A549 (cell line): ENCODE measurements at regions not wholly inside any gene's neighbourhood (a gene's known extent, or its start where the extent isn't known, plus 50 kb on each side); places are given as distances from the start of the nearest gene placed in this dataset.

ENCODE experiments used
- CHD4 ChIP-seq: fragments of 200-600 bp; sonication (generic); IDR thresholded peaks from 2 replicates; pipeline ENCODE4 v1.6.1; 2016; ENCODE audit warnings: antibody characterized with exemption, mild to moderate bottlenecking, borderline replicate concordance
- EP300 ChIP-seq, 2 experiments: fragments of >200 bp; sonication (Bioruptor Twin); formaldehyde crosslinking; IDR thresholded peaks; 2 replicates in 1 of 2; 3 replicates in 1 of 2; pipeline ENCODE4 v1.6.1; 2016 to 2017
- KDM5A ChIP-seq: fragments of 200-600 bp; sonication (generic); IDR thresholded peaks from 2 replicates; pipeline ENCODE4 v1.6.1; 2016; ENCODE audit warnings: antibody characterized with exemption, mild to moderate bottlenecking
- POLR2A ChIP-seq: IDR thresholded peaks from 2 replicates; pipeline ENCODE4 v1.6.1; 2012; ENCODE audit warnings: mild to moderate bottlenecking, low read length
- POLR2AphosphoS2 ChIP-seq: conservative IDR thresholded peaks from 2 replicates; pipeline ENCODE4 v1.6.1; 2012; ENCODE audit warnings: low read length, improper control_type of control experiment, inconsistent platforms
- TP53 ChIP-seq: fragments of 250-450 bp; sonication (Bioruptor Pico); IDR thresholded peaks from 2 replicates; pipeline ENCODE4 v1.5.0; 2021; ENCODE audit warnings: mild to moderate bottlenecking, moderate library complexity
- TF ChIP-seq, protein P1 (sequence below): fragments of 200-600 bp; sonication (generic); IDR thresholded peaks from 2 replicates; pipeline ENCODE4 v1.6.1; 2016; ENCODE audit warnings: antibody characterized with exemption, mild to moderate bottlenecking, moderate library complexity
- TF ChIP-seq, protein P2 (sequence below): fragments of >200 bp; sonication (Bioruptor Twin); formaldehyde crosslinking; IDR thresholded peaks from 3 replicates; pipeline ENCODE4 v1.5.1; 2016
- TF ChIP-seq, protein P3 (sequence below): IDR thresholded peaks from 2 replicates; pipeline ENCODE4 v1.6.1; 2012

DNA sequence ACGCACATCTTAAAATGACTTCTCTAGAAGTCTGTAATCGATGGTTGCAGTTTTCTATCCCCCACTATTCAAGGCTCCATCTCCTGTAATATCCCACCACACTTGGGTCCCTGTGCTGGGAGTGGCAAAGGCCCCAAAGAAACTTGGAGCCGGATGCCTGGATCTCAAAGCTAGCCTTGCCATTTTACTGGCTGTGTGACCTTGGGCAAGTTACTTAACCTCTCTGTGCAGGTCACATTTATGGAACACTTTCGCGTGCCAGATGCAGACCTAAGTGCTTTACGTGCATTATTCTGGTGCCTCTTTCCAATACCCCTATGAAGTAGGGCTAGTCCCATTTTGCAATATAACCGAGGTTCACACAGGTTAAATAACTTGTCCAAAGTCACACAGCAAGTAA lies 151.8 kb upstream of the PRMT8 start:
- TF ChIP-seq, protein P1, sequence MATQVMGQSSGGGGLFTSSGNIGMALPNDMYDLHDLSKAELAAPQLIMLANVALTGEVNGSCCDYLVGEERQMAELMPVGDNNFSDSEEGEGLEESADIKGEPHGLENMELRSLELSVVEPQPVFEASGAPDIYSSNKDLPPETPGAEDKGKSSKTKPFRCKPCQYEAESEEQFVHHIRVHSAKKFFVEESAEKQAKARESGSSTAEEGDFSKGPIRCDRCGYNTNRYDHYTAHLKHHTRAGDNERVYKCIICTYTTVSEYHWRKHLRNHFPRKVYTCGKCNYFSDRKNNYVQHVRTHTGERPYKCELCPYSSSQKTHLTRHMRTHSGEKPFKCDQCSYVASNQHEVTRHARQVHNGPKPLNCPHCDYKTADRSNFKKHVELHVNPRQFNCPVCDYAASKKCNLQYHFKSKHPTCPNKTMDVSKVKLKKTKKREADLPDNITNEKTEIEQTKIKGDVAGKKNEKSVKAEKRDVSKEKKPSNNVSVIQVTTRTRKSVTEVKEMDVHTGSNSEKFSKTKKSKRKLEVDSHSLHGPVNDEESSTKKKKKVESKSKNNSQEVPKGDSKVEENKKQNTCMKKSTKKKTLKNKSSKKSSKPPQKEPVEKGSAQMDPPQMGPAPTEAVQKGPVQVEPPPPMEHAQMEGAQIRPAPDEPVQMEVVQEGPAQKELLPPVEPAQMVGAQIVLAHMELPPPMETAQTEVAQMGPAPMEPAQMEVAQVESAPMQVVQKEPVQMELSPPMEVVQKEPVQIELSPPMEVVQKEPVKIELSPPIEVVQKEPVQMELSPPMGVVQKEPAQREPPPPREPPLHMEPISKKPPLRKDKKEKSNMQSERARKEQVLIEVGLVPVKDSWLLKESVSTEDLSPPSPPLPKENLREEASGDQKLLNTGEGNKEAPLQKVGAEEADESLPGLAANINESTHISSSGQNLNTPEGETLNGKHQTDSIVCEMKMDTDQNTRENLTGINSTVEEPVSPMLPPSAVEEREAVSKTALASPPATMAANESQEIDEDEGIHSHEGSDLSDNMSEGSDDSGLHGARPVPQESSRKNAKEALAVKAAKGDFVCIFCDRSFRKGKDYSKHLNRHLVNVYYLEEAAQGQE: no peak
- TF ChIP-seq, protein P2, sequence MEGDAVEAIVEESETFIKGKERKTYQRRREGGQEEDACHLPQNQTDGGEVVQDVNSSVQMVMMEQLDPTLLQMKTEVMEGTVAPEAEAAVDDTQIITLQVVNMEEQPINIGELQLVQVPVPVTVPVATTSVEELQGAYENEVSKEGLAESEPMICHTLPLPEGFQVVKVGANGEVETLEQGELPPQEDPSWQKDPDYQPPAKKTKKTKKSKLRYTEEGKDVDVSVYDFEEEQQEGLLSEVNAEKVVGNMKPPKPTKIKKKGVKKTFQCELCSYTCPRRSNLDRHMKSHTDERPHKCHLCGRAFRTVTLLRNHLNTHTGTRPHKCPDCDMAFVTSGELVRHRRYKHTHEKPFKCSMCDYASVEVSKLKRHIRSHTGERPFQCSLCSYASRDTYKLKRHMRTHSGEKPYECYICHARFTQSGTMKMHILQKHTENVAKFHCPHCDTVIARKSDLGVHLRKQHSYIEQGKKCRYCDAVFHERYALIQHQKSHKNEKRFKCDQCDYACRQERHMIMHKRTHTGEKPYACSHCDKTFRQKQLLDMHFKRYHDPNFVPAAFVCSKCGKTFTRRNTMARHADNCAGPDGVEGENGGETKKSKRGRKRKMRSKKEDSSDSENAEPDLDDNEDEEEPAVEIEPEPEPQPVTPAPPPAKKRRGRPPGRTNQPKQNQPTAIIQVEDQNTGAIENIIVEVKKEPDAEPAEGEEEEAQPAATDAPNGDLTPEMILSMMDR: no peak
- TF ChIP-seq POLR2A (no peak), POLR2AphosphoS2 (no peak), CHD4 (no peak), EP300 (IDR thresholded peaks at IDR 0.05) (no peak), TP53 (CRISPR knock-in tag) (no peak), KDM5A (no peak)
- TF ChIP-seq, protein P3, sequence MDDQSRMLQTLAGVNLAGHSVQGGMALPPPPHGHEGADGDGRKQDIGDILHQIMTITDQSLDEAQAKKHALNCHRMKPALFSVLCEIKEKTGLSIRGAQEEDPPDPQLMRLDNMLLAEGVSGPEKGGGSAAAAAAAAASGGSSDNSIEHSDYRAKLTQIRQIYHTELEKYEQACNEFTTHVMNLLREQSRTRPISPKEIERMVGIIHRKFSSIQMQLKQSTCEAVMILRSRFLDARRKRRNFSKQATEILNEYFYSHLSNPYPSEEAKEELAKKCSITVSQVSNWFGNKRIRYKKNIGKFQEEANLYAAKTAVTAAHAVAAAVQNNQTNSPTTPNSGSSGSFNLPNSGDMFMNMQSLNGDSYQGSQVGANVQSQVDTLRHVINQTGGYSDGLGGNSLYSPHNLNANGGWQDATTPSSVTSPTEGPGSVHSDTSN: no peak
